PC-9 (cell line): ENCODE measurements at regions not wholly inside any gene's neighbourhood (a gene's known extent, or its start where the extent isn't known, plus 50 kb on each side); places are given as distances from the start of the nearest gene placed in this dataset.

Experiments
- BruUV-seq: library from RNA; stranded (reverse); fragments of 400-500 nt; replicated peaks from 2 replicates; lab custom pipeline; 2021; lab: Mats Ljungman, UMichigan
- CTCF ChIA-PET: fragments of 300-600 bp; sonication (Branson Sonifier 250); formaldehyde crosslinking; loops from one replicate; lab custom pipeline; 2022; ENCODE audit warnings: antibody characterized with exemption; lab: Charles Lee
- POLR2A ChIA-PET: fragments of 300-600 bp; sonication (Branson Sonifier 250); formaldehyde crosslinking; loops from one replicate; lab custom pipeline; 2022; ENCODE audit warnings: antibody characterized with exemption; ENCODE audit not compliant: unreplicated experiment; lab: Charles Lee
- DNase-seq, 2 experiments: peaks; one replicate each; pipeline versions ENCODE4 v3.0.0 to v3.0.0-alpha.2; 2015 to 2022; ENCODE audit warnings: mixed read lengths in 1 of 2
- H2AFZ ChIP-seq: fragments of 200-600 bp; sonication (generic); 2 replicates; pipeline ENCODE4 v1.8.1; 2017; ENCODE audit warnings: antibody characterized with exemption
- H3F3A ChIP-seq: fragments of 200-600 bp; sonication (generic); 2 replicates; pipeline ENCODE4 v1.8.1; 2017; ENCODE audit warnings: antibody characterized with exemption, mild to moderate bottlenecking, low read depth; ENCODE audit not compliant: insufficient read depth
- H3K27ac ChIP-seq: fragments of 200-600 bp; sonication (generic); 2 replicates; pipeline ENCODE4 v1.6.1; 2016; ENCODE audit warnings: mixed run types
- H3K27me3 ChIP-seq: fragments of 200-600 bp; sonication (generic); 2 replicates; pipeline ENCODE4 v1.6.1; 2016; ENCODE audit warnings: low read depth, mixed run types; ENCODE audit not compliant: insufficient read depth
- H3K36me3 ChIP-seq: fragments of 200-600 bp; sonication (generic); 2 replicates; pipeline ENCODE4 v1.6.1; 2016; ENCODE audit warnings: low read depth, mixed run types
- H3K4me1 ChIP-seq: fragments of 200-600 bp; sonication (generic); replicated peaks from 2 replicates; pipeline ENCODE4 v1.6.1; 2016; ENCODE audit warnings: mixed run types; ENCODE audit not compliant: insufficient read depth
- H3K4me2 ChIP-seq: fragments of 200-600 bp; sonication (generic); 2 replicates; pipeline ENCODE4 v1.6.1; 2017; ENCODE audit warnings: mixed run types
- H3K4me3 ChIP-seq: fragments of 200-600 bp; sonication (generic); 2 replicates; pipeline ENCODE4 v1.6.1; 2016; ENCODE audit warnings: mixed run types
- H3K79me2 ChIP-seq: fragments of 200-600 bp; sonication (generic); 2 replicates; pipeline ENCODE4 v1.6.1; 2017; ENCODE audit warnings: low read depth, mixed run types
- H3K9me2 ChIP-seq: fragments of 200-600 bp; sonication (generic); 2 replicates; pipeline ENCODE4 v1.8.1; 2017; ENCODE audit warnings: mild to moderate bottlenecking; ENCODE audit not compliant: insufficient read depth
- H3K9me3 ChIP-seq: fragments of 200-600 bp; sonication (generic); 2 replicates; pipeline ENCODE4 v1.8.1; 2016; ENCODE audit warnings: low read depth; ENCODE audit not compliant: insufficient read depth
- H4K20me1 ChIP-seq: fragments of 200-600 bp; sonication (generic); 2 replicates; pipeline ENCODE4 v1.8.1; 2017; ENCODE audit not compliant: insufficient read depth
- EZH2 ChIP-seq: fragments of 200-600 bp; sonication (generic); IDR thresholded peaks from 2 replicates; pipeline ENCODE4 v1.8.0; 2017; ENCODE audit warnings: antibody characterized with exemption, low read depth
- intact Hi-C: fragments of 100-400 bp; cut with micrococcal nuclease; formaldehyde crosslinking; loops from one replicate; pipeline ENCODE4 v1.10.0; 2022; ENCODE audit not compliant: unreplicated experiment
- TF ChIP-seq, protein P1 (sequence below): fragments of 200-600 bp; sonication (generic); conservative IDR thresholded peaks from 2 replicates; pipeline ENCODE4 v1.6.1; 2017; ENCODE audit warnings: mixed run types, antibody characterized with exemption, mild to moderate bottlenecking, moderate library complexity

DNA sequence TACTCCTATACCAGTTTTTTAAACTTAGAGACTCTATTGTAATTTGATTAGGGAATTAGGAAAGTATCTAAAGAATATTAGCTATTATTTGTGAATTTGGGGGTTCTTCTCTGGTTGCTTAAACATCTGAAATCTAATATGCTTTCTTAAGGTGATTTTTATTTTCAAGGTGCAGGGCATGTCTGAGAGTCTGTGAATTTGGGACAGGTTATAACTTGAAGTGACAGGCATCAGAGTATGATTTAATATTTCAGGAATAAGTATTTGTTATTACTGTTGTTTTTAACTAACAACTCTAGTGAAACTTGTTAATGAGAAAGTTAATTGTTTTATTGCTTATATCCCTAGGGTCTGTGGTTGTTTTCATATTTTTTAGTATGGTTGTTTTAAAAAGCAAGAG, 321.6 kb upstream of the EPHA3 start:
- no peaks in the 10 kb centered on the region for H3K27me3 ChIP-seq
- H2AFZ ChIP-seq, result no peak overlapping the region
- no peaks in the 10 kb centered on the region for H3K4me1 ChIP-seq
- H3K9me2 ChIP-seq, result peaks cover 3% of the 10 kb centered on the region; the same call in 1 of the 2 replicates
- no peaks in the 10 kb centered on the region for H3K9me3 ChIP-seq
- no peak overlapping the region for H3K4me2 ChIP-seq
- DNase-seq, result no peak
- no peak overlapping the region for H3K27ac ChIP-seq
- ChIA-PET CTCF (no interaction called here), POLR2A (no interaction called here)
- no peaks in the 10 kb centered on the region for H4K20me1 ChIP-seq
- no peak overlapping the region for H3K4me3 ChIP-seq
- no peaks in the 10 kb centered on the region for H3F3A ChIP-seq
- no TSS peak for BruUV-seq
- intact Hi-C loops, result no loop called here
- no peaks in the 10 kb centered on the region for H3K79me2 ChIP-seq
- no peaks in the 10 kb centered on the region for H3K36me3 ChIP-seq
- no peak for TF ChIP-seq EZH2
- TF ChIP-seq, protein P1, sequence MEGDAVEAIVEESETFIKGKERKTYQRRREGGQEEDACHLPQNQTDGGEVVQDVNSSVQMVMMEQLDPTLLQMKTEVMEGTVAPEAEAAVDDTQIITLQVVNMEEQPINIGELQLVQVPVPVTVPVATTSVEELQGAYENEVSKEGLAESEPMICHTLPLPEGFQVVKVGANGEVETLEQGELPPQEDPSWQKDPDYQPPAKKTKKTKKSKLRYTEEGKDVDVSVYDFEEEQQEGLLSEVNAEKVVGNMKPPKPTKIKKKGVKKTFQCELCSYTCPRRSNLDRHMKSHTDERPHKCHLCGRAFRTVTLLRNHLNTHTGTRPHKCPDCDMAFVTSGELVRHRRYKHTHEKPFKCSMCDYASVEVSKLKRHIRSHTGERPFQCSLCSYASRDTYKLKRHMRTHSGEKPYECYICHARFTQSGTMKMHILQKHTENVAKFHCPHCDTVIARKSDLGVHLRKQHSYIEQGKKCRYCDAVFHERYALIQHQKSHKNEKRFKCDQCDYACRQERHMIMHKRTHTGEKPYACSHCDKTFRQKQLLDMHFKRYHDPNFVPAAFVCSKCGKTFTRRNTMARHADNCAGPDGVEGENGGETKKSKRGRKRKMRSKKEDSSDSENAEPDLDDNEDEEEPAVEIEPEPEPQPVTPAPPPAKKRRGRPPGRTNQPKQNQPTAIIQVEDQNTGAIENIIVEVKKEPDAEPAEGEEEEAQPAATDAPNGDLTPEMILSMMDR, result no peak

DNA sequence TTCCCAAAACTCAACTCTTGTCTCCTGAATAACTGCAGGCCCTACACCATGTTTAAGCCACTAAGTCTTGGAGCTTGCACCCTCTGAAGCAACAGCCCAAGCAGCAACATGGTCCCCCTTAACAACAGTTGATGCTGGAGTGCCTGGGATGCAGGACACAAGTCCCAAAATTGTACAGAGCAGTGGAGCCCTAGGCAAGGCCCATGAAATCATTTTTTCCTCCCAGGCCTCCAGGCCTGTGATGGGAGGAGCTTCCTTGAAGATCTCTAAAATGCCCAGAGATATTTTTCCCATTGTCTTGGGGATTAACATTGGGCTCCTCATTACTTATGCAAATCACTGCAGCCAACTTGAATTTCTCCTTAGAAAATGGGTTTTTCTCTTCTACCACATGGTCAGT, 311.9 kb upstream of the EPHA3 start:
- BruUV-seq, result no TSS peak
- CTCF ChIA-PET, result no interaction called here
- DNase-seq, result no peak
- H3K9me2 ChIP-seq, result no peaks in the 10 kb centered on the region
- H3F3A ChIP-seq, result no peaks in the 10 kb centered on the region
- POLR2A ChIA-PET, result no interaction called here
- no peak overlapping the region for H3K4me3 ChIP-seq
- no peaks in the 10 kb centered on the region for H3K4me1 ChIP-seq
- intact Hi-C loops, result no loop called here
- no peak overlapping the region for H2AFZ ChIP-seq
- no peaks in the 10 kb centered on the region for H3K36me3 ChIP-seq
- no peaks in the 10 kb centered on the region for H3K9me3 ChIP-seq
- TF ChIP-seq EZH2, result no peak
- TF ChIP-seq, protein P1, result no peak
- no peaks in the 10 kb centered on the region for H3K27me3 ChIP-seq
- no peaks in the 10 kb centered on the region for H3K79me2 ChIP-seq
- no peak overlapping the region for H3K27ac ChIP-seq
- no peak overlapping the region for H3K4me2 ChIP-seq
- no peaks in the 10 kb centered on the region for H4K20me1 ChIP-seq

DNA sequence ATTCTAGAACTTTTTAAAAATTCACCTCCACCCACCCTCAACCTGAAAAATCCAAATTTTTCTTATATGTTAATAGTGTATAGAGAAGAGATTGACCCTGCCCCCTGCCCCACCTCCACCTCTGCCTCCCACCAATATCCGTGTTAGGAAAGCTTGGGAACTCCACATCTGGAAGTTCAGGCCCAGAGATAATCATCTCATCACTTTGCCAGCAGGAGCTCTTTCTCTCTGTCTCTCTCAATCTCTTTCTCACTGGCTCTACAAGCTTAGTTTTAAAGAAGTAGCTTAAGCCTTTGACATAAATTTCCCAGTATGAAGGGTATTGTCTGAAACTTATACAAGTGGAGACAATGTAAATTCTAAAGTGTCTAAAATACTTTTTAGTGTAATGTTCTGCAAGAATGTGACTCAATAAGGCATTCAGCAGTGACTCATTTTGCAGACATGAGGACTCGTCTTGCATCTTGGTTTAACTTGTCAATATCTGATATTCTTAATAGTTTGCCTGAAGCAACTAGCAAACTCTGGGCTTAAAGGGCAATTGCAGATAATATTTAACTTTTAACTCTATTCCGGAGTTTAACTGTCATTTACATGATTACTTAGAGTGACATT, 299.8 kb upstream of the EPHA3 start:
- H3K9me2 ChIP-seq, result no peaks in the 10 kb centered on the region
- H2AFZ ChIP-seq, result no peak overlapping the region
- POLR2A ChIA-PET, result no interaction called here
- no peaks in the 10 kb centered on the region for H3K36me3 ChIP-seq
- H4K20me1 ChIP-seq, result no peaks in the 10 kb centered on the region
- intact Hi-C loops, result no loop called here
- no peaks in the 10 kb centered on the region for H3K4me1 ChIP-seq
- no peaks in the 10 kb centered on the region for H3K9me3 ChIP-seq
- DNase-seq, result no peak
- no peaks in the 10 kb centered on the region for H3K79me2 ChIP-seq
- no peak overlapping the region for H3K4me3 ChIP-seq
- no peak for TF ChIP-seq EZH2
- TF ChIP-seq, protein P1, result no peak
- H3K27ac ChIP-seq, result no peak overlapping the region
- CTCF ChIA-PET, result no interaction called here
- H3K4me2 ChIP-seq, result no peak overlapping the region
- BruUV-seq, result no TSS peak
- H3F3A ChIP-seq, result no peaks in the 10 kb centered on the region
- H3K27me3 ChIP-seq, result no peaks in the 10 kb centered on the region
